Prostate gland (tissue), 2 donors: ENCODE measurements at regions not wholly inside any gene's neighbourhood (a gene's known extent, or its start where the extent isn't known, plus 50 kb on each side); places are given as distances from the start of the nearest gene placed in this dataset.
"Not testable (repeated sequence)": the region's sequence is repeated elsewhere in the genome, so short reads cannot be mapped to it uniquely, and the experiment has no call there.

ENCODE experiments used
- DNase-seq: peaks from one replicate; pipeline ENCODE4 v3.0.0-alpha.2; 2019; ENCODE audit warnings: low spot score
- H3K27ac ChIP-seq, 2 donors: fragments of 200-600 bp; sonication (generic); 2 replicates each; pipeline ENCODE4 v1.5.1; 2017 to 2019
- H3K27me3 ChIP-seq: fragments of 200-600 bp; sonication (generic); replicated peaks from 2 replicates; pipeline ENCODE4 v1.5.1; 2019; ENCODE audit not compliant: insufficient read depth
- H3K36me3 ChIP-seq, 2 donors: fragments of 200-600 bp; sonication (generic); 1 replicate in 1 of 2; 2 replicates in 1 of 2; pipeline versions ENCODE4 v1.5.1 to v1.8.1; 2017 to 2019
- H3K4me1 ChIP-seq: fragments of 200-600 bp; sonication (generic); replicated peaks from 2 replicates; pipeline ENCODE4 v1.5.1; 2019
- H3K4me3 ChIP-seq, 2 donors: fragments of 200-600 bp; sonication (generic); 2 replicates each; pipeline ENCODE4 v1.5.1; 2017 to 2019
- H3K9me3 ChIP-seq: fragments of 200-600 bp; sonication (generic); 2 replicates; pipeline ENCODE4 v1.5.1; 2017
- CTCF ChIP-seq, 4 experiments: fragments of 200-600 bp in 2 of 4; fragments of 450-650 bp in 2 of 4; sonication (generic) in 2 of 4; IDR thresholded peaks; 1 replicate in 3 of 4; 2 replicates in 1 of 4; pipeline ENCODE4 v1.5.1; 2016 to 2019; ENCODE audit warnings: antibody characterized with exemption in 4 of 4, mild to moderate bottlenecking in 2 of 4, moderate library complexity in 2 of 4
- POLR2A ChIP-seq: fragments of 450-650 bp; IDR thresholded peaks from one replicate; pipeline ENCODE4 v1.6.1; 2016; ENCODE audit warnings: antibody characterized with exemption, mild to moderate bottlenecking
- POLR2AphosphoS5 ChIP-seq: sonication (generic); formaldehyde crosslinking; IDR thresholded peaks from one replicate; pipeline ENCODE4 v1.6.1; 2017; ENCODE audit warnings: antibody characterized with exemption
- WGBS: methylation state at CpG from one replicate; pipeline ENCODE4 v1.1.5; 2018; 5-methylcytosine and 5-hydroxymethylcytosine counted together
- intact Hi-C: fragments of 100-400 bp; cut with DNase I; formaldehyde crosslinking; loops from one replicate; pipeline ENCODE4 v1.14.2; 2022

GRCh38 chr5:121038438-121038837 lies 574.3 kb downstream of the PRR16 start:
- Histone ChIP-seq H3K36me3 (no peaks in the 10 kb centered on the region), H3K27ac (no peak overlapping the region), H3K9me3 (no peaks in the 10 kb centered on the region), H3K4me3 (no peak overlapping the region), H3K4me1 (no peaks in the 10 kb centered on the region), H3K27me3 (no peaks in the 10 kb centered on the region)
- TF ChIP-seq POLR2A (no peak), POLR2AphosphoS5 (no peak), CTCF (IDR thresholded peaks at IDR 0.05) (no peak)
- DNase-seq, result no peak
- 81% methylated on average over 4 of the region's 4 CpGs for WGBS
- intact Hi-C loops, result no loop called here

GRCh38 chr5:121049971-121050370 lies 585.9 kb downstream of the PRR16 start:
- no peak for DNase-seq
- intact Hi-C loops, result no loop called here
- no peaks in the 10 kb centered on the region for H3K27me3 ChIP-seq
- H3K4me1 ChIP-seq, result no peaks in the 10 kb centered on the region
- TF ChIP-seq POLR2AphosphoS5 (no peak), POLR2A (no peak), CTCF (IDR thresholded peaks at IDR 0.05) (no peak)
- H3K36me3 ChIP-seq, result no peaks in the 10 kb centered on the region
- no peaks in the 10 kb centered on the region for H3K9me3 ChIP-seq
- no peak overlapping the region for H3K27ac ChIP-seq
- H3K4me3 ChIP-seq, result no peak overlapping the region

GRCh38 chr5:121053055-121053985 lies 589.2 kb downstream of the PRR16 start:
- intact Hi-C loops, result no loop called here

GRCh38 chr5:121055586-121055985 lies 591.5 kb downstream of the PRR16 start:
- no peak overlapping the region for H3K27ac ChIP-seq
- DNase-seq, result no peak
- no peaks in the 10 kb centered on the region for H3K9me3 ChIP-seq
- intact Hi-C loops, result no loop called here
- WGBS, result 79% methylated on average over 1 of the region's 1 CpG
- no peaks in the 10 kb centered on the region for H3K27me3 ChIP-seq
- H3K36me3 ChIP-seq, result no peaks in the 10 kb centered on the region
- no peak overlapping the region for H3K4me3 ChIP-seq
- H3K4me1 ChIP-seq, result no peaks in the 10 kb centered on the region
- TF ChIP-seq POLR2AphosphoS5 (no peak), CTCF (IDR thresholded peaks at IDR 0.05) (no peak), POLR2A (no peak)

More at GRCh38 chr5:121053055-121053985, 589.2 kb downstream of the PRR16 start:
- WGBS, result 32% methylated on average over 5 of the region's 5 CpGs
- H3K9me3 ChIP-seq, result no peaks in the 10 kb centered on the region
- no peaks in the 10 kb centered on the region for H3K4me1 ChIP-seq
- no peak overlapping the region for H3K4me3 ChIP-seq
- H3K36me3 ChIP-seq, result no peaks in the 10 kb centered on the region
- H3K27ac ChIP-seq, result no peak overlapping the region
- no peak for DNase-seq
- H3K27me3 ChIP-seq, result no peaks in the 10 kb centered on the region
- TF ChIP-seq POLR2AphosphoS5, result no peak
- TF ChIP-seq POLR2A, result no peak
- TF ChIP-seq CTCF (IDR thresholded peaks at IDR 0.05), result no peak

GRCh38 chr5:121064241-121064640 lies 600.1 kb downstream of the PRR16 start:
- H3K27ac ChIP-seq, intact Hi-C loops, DNase-seq, H3K36me3 ChIP-seq, H3K4me3 ChIP-seq, H3K4me1 ChIP-seq, H3K9me3 ChIP-seq, H3K27me3 ChIP-seq: not testable (repeated sequence)
- 80% methylated on average over 23 of the region's 23 CpGs for WGBS
